Fibroblast of lung (primary cell): ENCODE measurements at regions not wholly inside any gene's neighbourhood (a gene's known extent, or its start where the extent isn't known, plus 50 kb on each side); places are given as distances from the start of the nearest gene placed in this dataset.

Source experiments
- CTCF ChIP-seq, 2 donors: IDR thresholded peaks in 1 of 2; conservative IDR thresholded peaks in 1 of 2; 1 replicate in 1 of 2; 2 replicates in 1 of 2; pipeline ENCODE4 v1.5.1; 2011 to 2012; ENCODE audit warnings: low read length in 2 of 2, control low read depth in 1 of 2, inconsistent platforms in 1 of 2, low read depth in 1 of 2, mild to moderate bottlenecking in 1 of 2
- EZH2 ChIP-seq: IDR thresholded peaks from 2 replicates; pipeline ENCODE4 v1.5.1; 2012; ENCODE audit warnings: low read length, control low read depth, mild to moderate bottlenecking; ENCODE audit errors: missing control alignments

- TF ChIP-seq CTCF (conservative IDR thresholded peaks at IDR 0.05 in 1 of 2, IDR thresholded peaks at IDR 0.05 in 1 of 2; ENCODE audit: low read depth in 1 of 2, low read length in 2 of 2) (no peak), EZH2 (no peak)
These were observed 82.2 kb downstream of the MRPL32 start for GRCh38 chr7:43014406-43014805.
